GM20431 (cell line): ENCODE measurements at regions not wholly inside any gene's neighbourhood (a gene's known extent, or its start where the extent isn't known, plus 50 kb on each side); places are given as distances from the start of the nearest gene placed in this dataset.

Experiments used
- in situ Hi-C: fragments of 300-500 bp; cut with MseI, MboI; formaldehyde crosslinking; loops from one replicate; pipeline ENCODE4 v1.15.0; 2020; ENCODE audit warnings: low sequenced_read_pairs; ENCODE audit not compliant: unreplicated experiment

DNA sequence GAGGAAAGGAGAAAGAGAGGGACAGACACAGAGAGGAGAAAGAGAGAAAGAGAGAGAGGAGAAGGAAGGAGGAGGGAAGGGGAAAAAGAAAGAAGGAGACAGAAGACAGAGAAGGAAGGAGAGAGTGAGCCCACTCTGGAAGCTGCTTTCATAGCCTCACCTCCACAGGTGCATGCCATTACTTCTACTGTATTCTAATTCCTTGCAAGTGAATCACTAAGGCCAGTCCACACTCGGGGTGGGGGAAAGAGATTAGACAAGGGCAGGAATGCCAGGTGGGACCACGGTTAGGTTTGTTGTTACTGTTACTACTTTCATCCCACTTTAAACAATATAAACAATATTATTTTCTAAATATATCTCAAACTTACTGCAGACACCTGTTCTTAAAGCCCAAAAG, 684.5 kb upstream of the ARGLU1 start:
- in situ Hi-C loops, result no loop called here

DNA sequence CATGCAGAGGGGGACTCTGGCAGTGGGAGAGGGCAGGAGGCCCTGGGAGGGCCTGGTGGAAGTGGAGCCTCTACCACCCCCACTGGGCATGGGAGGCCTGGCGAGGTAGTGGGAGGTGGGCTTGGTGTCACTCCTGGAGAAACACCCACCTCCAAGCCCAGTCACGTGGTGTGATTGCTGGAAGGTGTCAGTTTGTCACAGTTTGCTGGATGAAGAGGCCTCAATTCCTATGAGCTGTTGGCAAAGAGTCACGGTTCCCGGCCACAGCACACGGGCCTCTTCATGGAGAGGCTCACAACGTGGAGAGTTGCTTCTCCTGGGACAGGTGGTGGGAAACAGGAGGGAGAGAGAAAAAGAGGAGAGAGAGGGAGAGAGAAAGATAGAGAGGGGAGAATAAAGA, 684.1 kb upstream of the ARGLU1 start:
- in situ Hi-C loops, result no loop called here

DNA sequence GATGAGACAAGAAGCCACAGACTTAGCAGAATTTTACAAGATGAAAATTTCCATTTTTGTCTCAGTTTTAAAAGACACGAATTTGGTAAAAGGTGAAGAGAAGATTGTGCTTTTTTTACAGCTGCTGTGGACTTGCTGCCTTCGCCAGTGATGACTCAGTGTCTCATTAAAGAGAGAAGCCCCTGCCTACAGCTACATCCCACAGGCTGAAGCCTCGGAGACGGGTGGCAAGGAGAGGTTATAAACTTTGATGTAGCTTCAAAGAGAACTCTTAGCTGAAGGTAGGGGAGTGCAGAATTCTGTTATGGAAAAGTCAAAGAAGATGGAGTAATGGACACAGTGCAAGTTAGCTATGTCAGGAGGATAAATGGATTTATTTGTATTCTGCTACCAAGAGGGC, 683.4 kb upstream of the ARGLU1 start:
- in situ Hi-C loops, result no loop called here

DNA sequence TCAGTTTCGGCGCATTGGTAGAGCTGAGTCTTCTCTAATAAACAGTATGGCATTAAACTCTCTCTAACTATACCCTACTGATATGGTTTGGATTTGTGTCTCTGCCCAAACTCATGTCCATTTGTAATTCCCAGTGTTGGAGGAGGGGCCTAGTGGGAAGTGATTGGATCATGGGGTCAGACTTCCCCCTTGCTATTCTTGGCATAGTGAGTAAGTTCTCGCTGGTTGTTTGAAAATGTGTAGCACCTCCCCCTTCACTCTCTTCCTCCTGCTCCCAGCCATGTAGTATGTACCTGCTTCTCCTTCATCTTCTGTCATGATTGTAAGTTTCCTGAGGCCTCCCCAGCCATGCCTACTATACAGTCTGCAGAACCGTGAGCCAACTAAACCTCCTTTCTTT, 682.7 kb upstream of the ARGLU1 start:
- in situ Hi-C loops, result no loop called here

DNA sequence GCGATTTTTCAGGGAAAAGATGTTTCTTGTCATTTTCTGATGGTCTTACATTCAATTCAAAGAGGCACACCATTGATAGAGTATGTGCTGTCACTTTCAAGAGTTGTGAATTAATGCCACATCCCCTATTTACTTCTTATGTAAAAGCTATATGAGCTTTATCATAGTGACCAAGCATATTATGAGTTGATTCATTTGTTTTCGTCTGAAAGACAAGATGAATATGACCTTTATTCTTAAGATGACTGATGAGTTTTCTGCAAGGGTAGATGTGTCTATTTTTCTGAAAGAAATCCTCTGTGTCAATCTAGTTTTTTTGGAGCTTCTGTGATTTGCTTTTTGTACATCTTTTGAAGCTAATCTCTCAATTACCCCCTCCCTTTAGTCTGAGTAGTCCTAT, 676.3 kb upstream of the ARGLU1 start:
- in situ Hi-C loops, result no loop called here

DNA sequence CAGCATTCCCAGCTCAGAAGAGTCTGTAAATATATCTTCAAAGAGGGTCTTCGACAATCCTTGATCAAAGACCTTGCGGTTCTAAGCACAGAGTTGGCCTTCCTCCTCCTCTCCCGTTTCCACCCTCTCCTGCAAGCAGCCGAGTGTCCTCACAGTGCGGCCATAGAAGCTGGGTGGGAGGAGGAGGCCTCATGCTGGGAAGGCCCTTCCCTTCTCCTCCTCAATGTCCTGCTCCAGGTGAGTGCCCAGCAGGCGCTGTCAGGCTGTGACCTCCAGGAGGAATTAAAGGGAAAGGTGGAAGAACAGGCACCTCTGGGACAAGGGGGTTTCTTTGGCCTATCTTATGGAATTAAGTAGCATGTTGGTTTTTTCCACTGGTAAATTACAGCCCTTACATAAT, 674.2 kb upstream of the ARGLU1 start:
- in situ Hi-C loops, result no loop called here

DNA sequence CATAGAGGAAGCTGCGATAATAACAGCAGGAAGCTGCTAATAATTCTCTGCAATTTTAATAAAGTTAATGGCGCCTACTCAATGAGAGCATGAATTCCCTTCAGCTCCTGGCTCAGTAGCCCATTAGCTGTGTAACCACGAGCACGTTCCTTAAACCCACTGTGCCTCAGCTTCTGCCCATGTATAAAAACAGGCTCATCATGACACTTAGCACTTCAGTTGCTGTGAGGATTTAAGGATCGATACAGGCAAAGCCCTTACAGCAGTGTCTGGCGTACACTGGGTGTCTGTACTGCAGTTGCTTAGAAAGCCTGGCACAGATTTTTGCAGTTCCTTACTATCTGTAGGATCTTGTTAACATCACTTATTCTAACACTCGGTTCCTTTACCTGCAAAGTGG, 673.4 kb upstream of the ARGLU1 start:
- in situ Hi-C loops, result no loop called here

DNA sequence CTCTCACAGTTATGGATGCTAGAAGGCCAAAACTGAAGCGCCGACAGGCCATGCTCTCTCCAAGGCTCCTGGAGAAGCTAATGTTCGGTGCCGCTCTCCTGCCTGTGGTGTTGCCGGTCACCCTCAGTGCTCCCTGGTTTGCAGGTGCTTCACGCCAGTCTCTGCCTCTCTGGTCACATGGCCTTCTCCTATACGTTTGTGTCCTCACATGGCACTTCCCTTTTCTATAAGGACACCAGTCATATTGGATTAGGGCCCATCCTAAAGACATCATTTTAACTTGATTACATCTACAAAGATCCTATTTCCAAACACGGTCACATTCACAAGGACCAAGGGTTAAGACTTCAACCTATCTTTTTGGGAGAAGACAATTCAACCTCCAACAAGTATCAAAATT, 671.3 kb upstream of the ARGLU1 start:
- in situ Hi-C loops, result no loop called here

DNA sequence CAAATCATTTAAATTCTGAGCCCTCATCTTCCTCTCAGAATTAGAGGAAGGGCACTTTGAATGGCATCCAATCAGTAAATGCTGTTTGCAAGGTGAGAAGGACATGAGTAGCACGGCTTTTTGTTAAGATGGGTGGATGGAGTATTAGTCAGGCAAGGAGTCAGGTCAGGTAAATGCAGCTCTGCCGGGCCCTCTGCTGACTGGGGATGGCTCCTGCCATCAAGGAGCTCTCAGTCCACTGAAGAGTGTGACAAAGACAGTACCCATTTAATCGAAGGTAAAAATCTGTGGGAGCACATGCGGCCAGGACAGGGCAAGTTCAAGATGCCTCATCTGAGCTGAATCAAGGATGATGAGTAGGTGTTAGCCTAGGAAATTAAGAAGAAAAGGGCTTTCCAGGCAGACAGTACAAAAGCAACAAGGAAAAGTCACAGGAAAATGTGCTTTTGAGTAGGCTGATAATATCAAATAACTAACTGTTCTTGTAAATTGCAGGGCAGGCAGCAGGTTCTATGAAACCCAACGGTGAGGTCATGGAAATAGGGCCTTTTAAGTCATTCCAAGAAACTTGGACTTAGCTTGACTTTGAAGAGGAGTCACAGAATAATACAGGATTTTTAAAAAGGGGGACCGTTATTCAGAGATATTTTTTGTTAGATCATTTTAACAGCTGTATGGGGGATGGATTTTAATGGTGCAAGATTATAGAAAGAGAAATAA, 670.5 kb upstream of the ARGLU1 start:
- in situ Hi-C loops, result no loop called here

DNA sequence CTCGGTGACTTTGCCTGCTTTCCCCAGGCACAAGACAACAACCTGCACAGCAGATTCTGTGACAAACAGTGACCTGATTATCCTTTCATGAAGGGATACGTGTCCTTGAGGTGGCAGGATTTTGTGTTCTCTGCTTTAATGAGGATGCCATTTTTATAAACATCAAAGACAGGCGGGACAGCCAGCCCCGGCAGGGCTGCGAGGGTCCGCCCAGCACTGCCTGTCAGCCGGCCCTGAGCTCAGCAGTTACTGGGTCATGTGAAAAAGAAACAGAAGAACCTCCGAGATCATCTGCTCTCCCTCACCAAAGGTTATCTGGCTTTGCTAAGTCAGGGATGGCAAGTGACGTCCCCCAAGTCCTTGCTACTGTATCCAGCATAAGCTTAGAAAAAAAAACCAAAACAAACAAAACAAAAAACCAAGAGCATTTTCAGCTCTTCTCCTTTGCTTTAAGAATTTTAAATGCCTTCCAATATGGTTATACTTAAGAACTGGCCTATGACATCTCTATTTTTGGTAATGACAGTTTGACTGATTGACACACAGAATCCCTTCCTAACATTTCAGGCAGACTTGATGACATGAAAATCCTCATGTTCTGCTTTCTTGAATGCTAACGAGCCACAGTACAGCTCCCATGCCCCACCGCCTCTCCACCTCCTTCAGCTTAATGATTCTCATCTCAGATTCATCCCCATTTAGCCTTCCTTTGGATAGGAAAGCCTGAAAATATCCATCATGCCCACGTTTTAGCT, 666.6 kb upstream of the ARGLU1 start:
- in situ Hi-C loops, result no loop called here

DNA sequence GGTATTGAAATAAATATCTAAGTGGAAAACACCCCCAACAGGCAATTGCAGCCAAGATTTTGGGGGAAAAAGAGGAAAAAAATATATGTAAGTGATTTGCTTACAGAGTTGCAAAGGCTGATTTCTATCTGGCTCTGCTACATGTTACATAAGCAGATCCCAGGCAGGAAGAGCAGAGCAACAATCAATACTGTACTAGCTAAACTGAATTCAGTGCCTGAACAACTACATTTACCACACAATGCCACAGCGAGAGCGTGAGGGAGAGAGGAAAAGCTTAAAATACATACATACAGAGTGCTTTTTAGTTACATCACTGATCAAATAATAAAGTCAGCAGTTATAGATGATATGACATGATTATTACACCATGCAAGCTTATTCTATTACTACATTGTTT, 665.6 kb upstream of the ARGLU1 start:
- in situ Hi-C loops, result no loop called here

DNA sequence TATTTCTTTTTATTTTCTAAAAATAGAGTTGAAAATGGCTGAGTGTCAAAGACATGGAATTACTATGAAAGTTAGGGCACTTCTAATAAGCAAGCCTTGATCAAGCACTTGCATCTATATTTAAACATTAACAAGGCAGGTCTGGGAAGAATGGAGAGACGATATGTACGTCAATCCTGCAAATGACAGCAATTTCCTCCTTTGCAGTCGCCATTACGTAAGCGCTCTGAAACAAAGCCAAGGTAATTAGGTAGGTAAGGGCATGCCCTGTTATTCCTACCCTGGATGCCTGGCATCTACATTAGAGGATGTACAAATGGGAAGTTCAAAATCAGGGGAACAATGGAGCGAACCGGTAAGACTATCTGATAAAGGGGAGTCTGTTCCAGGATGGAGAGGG, 664.0 kb upstream of the ARGLU1 start:
- in situ Hi-C loops, result no loop called here

DNA sequence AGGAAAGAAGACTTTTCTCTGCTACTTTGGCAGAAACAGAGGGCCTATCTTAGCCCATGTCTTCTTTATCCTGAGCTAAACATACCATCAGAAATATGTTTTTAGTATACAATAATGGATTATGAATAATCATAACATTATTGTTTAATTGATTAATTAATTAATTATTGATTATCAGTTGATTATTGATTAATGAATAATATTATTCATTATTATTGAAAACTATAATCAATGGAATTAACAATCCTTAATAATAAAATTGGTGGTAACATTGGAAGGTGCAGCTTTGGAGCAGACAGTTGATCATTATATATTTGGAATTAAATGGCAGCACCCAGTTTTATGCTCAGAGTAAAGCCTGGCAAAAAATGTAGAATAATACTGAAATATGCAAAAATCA, 655.9 kb upstream of the ARGLU1 start:
- in situ Hi-C loops, result loop anchor here (25.0 kb wide), 1 partner anchor 938 kb away; no protein-coding TSS in a partner anchor

DNA sequence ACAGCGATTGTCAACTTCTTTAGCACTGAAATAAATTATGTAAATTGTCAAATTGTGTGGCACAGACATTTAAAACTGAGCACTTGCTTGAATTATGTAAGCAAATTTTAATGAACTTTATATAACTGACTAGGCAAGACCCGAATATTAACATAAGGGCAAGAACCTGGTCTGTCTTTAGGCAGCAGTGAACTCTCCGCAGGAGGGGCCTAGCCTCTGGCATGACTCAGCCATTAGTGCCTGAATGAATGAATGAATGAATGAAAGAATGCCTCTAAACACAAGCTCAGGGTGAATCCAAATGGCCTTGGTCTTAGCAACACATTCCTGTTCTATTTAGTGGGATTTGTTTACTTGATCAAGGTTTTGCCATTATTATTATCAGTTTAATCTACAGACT, 654.7 kb upstream of the ARGLU1 start:
- in situ Hi-C loops, result loop anchor here (25.0 kb wide), 1 partner anchor 940 kb away; no protein-coding TSS in a partner anchor

DNA sequence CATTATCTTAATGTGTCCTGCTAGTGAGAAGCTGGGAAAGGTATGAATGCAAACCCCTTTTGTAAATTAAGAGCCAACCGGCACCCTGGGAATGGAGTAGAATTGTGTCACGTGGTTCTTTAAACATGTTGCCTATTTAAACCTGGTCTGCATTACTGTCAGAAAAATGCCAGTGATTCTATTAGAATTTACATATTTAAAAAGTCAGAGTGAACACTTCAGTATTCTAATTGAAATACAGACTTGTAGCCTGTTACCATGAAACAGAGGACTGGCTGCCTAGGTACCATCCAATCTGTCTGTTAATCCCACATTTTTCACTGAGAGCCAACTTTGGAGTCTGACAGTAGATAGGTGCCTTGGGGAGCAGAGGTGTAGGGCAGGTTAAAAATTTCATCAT, 652.3 kb upstream of the ARGLU1 start:
- in situ Hi-C loops, result loop anchor here (25.0 kb wide), 1 partner anchor 942 kb away; no protein-coding TSS in a partner anchor

DNA sequence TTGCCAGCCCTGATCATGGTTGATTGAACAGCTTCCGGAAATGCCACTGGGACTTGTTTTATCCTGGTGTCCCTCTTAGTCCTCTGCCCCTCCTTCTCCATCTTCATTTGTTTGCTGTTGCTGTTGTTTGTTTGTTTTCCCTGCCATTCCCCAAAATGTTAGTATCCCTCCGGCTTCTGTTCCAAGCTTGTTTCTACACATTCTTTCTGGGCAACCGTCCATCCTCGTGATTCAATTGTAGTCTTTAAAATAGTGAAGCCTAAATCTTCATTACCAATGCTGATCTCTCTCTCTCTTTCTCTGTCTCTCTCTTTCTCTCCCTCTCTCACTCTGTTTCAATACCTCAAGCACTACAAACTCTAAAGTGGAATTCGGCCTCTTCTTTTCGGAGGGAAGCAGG, 649.3 kb upstream of the ARGLU1 start:
- in situ Hi-C loops, result loop anchor here (25.0 kb wide), 1 partner anchor 945 kb away; no protein-coding TSS in a partner anchor

DNA sequence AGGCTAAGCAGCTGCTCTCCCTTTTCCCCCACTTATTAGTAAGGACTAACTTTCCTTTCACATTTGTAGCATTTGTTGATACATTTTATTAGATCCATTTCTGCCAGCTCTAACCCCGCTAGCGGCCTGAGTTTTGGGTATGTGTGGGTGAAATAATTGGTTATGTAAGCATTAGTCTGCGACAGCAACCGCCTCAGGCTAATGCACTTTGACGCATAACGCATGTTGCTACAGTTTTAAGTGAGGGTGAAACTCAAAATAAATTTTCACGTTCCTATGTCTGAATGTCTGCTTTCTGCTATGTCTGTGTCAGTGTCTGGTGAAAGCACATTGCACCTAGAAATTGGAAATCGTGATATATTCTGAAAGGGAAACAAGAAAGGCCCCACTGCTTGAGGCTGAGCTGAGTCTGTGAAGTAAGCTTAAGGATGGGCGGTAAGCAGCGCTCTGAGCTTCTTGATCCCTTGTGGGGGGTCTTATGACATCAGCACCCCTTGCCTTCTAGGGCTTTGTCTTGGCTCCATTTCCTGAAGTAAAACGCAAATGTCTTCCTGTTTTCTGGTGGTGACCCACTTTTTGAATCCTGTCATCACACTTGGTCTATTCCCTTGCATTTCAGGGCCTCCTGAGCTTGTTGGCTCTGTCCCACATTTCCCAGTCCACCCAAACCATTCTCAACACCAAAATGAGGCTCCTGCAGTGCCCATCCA, 648.3 kb upstream of the ARGLU1 start:
- in situ Hi-C loops, result loop anchor here (25.0 kb wide), 1 partner anchor 946 kb away; no protein-coding TSS in a partner anchor

DNA sequence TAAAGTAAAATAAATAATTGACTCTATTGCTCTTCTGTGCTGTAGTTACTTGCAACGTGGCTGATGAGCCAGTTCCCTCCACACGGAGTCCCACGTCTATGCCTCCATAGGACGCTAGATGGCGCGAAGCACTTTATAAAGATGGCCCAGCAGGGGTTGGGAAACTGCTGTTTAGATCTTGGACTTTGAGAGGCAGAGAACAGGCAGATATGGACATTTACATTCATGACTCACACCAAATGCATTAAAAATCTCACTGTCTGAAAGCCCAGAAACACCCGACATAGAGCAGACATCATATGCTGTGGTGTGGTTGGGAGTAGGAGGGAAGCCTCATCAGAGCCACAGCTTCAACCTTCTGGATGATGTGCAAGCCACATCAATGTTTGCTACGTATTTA, 643.1 kb upstream of the ARGLU1 start:
- in situ Hi-C loops, result loop anchor here (25.0 kb wide), 1 partner anchor 951 kb away; no protein-coding TSS in a partner anchor

DNA sequence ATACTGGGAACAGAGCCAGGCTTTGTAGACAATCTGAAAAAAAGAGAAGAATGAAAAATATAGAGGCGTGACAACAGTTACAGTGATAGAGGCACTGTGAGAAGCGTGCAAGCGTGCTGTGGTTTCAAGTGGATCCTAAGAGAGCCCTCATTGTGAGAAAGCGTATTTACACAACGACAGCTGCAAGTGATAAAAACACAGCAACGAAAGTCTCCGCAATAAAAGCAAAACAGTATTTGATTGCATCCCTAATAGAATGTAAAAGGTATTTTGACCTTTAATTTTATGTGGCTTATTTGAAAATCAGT, 642.7 kb upstream of the ARGLU1 start:
- in situ Hi-C loops, result loop anchor here (25.0 kb wide), 1 partner anchor 952 kb away; no protein-coding TSS in a partner anchor

DNA sequence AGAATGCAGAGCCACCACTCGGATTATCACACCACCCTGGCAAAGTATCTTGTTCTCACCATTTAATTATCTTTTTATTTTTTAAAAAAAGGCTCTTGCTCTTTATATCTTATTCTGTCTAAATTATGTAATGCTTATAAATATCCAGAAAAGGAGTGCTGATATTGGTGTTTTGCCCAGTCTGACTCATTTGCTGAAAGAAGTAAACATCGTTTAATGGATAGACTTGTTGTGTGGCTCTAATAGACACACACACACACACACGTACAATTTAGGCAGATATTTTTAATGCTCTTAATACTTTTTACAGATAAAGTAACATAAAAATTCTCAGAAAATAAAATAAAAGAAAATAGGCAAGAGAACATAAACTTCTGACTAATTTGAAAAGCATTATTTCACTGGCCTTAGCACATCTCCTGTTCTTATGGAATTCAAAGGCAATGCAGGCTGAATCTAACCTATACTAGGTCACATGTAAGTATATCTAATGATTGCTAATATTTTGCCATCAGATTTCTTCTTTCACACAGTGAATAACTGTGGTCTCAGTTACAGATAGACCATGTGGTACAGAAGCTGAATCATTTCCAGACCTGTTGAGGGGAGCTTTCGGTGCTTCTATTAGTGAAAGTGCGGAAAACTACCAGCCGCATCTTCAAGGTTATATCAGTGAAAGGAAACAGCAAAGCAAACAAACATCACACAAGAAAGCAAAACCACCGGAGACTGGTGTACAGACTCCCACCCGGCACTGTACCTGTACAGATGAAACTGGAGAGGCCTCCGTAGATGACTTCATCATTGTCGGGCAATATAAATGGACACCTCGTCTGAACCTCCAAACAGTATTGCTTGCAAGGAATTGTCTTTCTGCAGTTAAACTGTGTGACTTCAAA, 642.1 kb upstream of the ARGLU1 start:
- in situ Hi-C loops, result loop anchor here (25.0 kb wide), 1 partner anchor 952 kb away; no protein-coding TSS in a partner anchor
